HEK293T (cell line): ENCODE measurements at regions not wholly inside any gene's neighbourhood (a gene's known extent, or its start where the extent isn't known, plus 50 kb on each side); places are given as distances from the start of the nearest gene placed in this dataset.

Experiments used
- CTBP1 ChIP-seq: fragments of 450-650 bp; IDR thresholded peaks from 2 replicates; pipeline ENCODE4 v1.6.1; 2016; ENCODE audit warnings: borderline replicate concordance
- ELF4 ChIP-seq: fragments of 450-650 bp; IDR thresholded peaks from 2 replicates; pipeline ENCODE4 v1.6.1; 2017; ENCODE audit warnings: antibody characterized with exemption
- FOXA1 ChIP-seq: fragments of 450-650 bp; IDR thresholded peaks from 2 replicates; pipeline ENCODE4 v1.6.1; 2016; ENCODE audit warnings: mild to moderate bottlenecking
- FOXK2 ChIP-seq: fragments of 450-650 bp; IDR thresholded peaks from 2 replicates; pipeline ENCODE4 v1.6.1; 2016; ENCODE audit warnings: mild to moderate bottlenecking
- FOXM1 ChIP-seq: fragments of 450-650 bp; IDR thresholded peaks from 2 replicates; pipeline ENCODE4 v1.6.1; 2017; ENCODE audit warnings: mild to moderate bottlenecking, borderline replicate concordance
- L3MBTL2 ChIP-seq: fragments of 450-650 bp; conservative IDR thresholded peaks from 2 replicates; pipeline ENCODE4 v1.6.1; 2016; ENCODE audit warnings: mild to moderate bottlenecking
- NFRKB ChIP-seq: fragments of 450-650 bp; IDR thresholded peaks from 2 replicates; pipeline ENCODE4 v1.6.1; 2016; ENCODE audit warnings: mild to moderate bottlenecking, moderate library complexity
- SP1 ChIP-seq: fragments of 450-650 bp; IDR thresholded peaks from 2 replicates; pipeline ENCODE4 v1.6.1; 2017
- ZNF384 ChIP-seq: fragments of 450-650 bp; IDR thresholded peaks from 2 replicates; pipeline ENCODE4 v1.6.1; 2016
- TF ChIP-seq, protein P1 (sequence below): fragments of 450-650 bp; IDR thresholded peaks from 2 replicates; pipeline ENCODE4 v1.6.1; 2016

DNA sequence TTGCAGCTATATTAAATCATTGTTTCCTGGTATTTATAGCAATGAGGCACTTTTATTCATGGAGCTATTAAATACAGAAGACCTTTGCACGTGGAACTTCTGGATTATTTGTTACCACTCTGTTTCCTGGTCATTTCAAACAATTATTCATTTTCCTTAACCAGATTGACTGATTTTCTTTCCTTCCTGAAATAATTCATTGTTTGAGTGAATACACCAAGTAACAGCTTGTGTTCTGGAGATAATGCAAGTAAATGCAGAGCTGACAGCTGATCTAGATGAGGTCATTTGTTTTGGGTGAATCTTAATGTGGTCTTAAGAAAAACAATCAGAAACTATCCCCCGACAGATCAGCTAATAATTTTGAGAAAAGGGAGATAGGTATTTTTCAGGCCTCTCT is 497.7 kb downstream of the KIF20B start:
- no peak for TF ChIP-seq CTBP1
- TF ChIP-seq ELF4: no peak
- no peak for TF ChIP-seq ZNF384
- no peak for TF ChIP-seq SP1
- TF ChIP-seq FOXK2: no peak
- TF ChIP-seq, protein P1, sequence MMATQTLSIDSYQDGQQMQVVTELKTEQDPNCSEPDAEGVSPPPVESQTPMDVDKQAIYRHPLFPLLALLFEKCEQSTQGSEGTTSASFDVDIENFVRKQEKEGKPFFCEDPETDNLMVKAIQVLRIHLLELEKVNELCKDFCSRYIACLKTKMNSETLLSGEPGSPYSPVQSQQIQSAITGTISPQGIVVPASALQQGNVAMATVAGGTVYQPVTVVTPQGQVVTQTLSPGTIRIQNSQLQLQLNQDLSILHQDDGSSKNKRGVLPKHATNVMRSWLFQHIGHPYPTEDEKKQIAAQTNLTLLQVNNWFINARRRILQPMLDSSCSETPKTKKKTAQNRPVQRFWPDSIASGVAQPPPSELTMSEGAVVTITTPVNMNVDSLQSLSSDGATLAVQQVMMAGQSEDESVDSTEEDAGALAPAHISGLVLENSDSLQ: no peak
- no peak for TF ChIP-seq NFRKB
- TF ChIP-seq FOXM1: no peak
- TF ChIP-seq FOXA1: no peak
- TF ChIP-seq L3MBTL2: no peak
